ENCODE measurements at regions not wholly inside any gene's neighbourhood (a gene's known extent, or its start where the extent isn't known, plus 50 kb on each side); places are given as distances from the start of the nearest gene placed in this dataset.

DNA sequence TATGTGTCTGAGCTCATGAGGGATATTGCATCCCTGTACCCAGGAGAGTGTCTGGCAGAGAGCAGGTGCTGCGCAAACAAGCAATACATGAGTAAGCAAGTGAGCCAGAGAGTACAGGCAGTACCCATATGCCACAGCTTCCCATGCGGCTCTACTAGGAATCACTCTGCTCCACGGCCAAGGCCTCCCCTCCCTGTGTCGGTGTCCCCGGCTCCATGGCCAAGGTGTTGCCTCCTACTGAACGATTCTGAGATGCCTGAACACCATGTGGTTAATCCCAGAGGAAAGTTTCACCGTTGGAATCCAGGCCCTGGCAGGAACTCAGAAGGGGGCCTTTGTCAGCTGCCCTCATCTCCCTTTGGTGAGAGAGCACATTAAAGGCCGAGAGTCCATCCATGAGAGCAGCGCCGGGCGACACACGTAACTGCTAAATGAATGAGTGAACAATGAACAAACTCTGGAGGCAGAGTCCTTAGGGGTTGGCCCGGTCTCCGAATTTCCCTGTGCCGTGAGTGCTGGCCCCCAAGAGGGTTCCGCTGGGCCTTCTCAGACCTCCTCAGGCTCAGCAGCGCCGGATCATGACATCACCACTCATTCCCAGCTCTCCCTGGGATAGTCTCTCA is 136.0 kb upstream of the FAM20C start:
- no peak for DNase-seq (ENCODE audit: low read depth)

GRCh38 chr7:57071-57470 is 135.3 kb upstream of the FAM20C start:
- DNase-seq (ENCODE audit: low read depth): no peak

DNA sequence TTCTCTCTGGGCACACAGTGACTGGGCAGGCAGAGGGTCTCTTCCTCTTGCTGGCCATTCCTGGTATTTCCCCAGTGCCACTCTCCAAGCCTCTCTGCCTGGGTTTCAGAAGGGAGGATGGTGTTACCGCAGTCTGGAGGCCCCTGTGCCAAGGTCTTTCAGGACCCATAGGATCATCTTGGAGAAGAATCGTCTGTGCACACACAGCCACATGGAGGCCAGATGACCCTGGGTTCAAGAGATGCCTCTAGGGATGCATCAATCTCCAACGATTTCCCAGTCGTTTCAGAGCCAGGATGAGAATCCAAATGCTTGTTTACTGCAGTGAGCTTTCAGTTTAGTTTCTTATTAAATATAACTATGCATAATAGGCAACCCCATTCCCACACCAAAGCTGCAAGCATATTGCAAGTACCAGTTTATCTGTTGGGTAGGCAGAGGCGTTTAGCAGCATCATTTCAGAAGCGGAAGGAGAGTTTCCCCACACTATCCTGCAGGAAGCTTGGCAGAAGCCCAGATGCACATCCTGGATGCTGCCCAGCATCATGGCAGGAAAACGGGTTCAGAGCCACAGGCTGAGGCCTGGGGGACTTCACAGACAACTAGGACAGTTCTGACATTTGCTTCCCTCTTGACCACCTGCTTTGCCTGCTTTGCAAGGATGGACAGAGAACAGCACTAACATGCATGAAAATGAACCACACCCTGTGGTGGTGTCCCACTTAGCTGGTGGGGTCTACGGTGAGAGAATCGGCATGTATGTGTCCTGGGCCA is 134.7 kb upstream of the FAM20C start:
- no peak for DNase-seq (ENCODE audit: low read depth)

GRCh38 chr7:58316-58715 is 134.1 kb upstream of the FAM20C start:
- no peak for DNase-seq (ENCODE audit: low read depth)

- DNase-seq (ENCODE audit: low read depth): no peak
Observed at GRCh38 chr7:59079-60016, 133.0 kb upstream of the FAM20C start.

- DNase-seq (ENCODE audit: low read depth): no peak
Observed at GRCh38 chr7:60017-60675, 132.2 kb upstream of the FAM20C start.

GRCh38 chr7:60706-61105 is 131.7 kb upstream of the FAM20C start:
- DNase-seq (ENCODE audit: low read depth): no peak

DNA sequence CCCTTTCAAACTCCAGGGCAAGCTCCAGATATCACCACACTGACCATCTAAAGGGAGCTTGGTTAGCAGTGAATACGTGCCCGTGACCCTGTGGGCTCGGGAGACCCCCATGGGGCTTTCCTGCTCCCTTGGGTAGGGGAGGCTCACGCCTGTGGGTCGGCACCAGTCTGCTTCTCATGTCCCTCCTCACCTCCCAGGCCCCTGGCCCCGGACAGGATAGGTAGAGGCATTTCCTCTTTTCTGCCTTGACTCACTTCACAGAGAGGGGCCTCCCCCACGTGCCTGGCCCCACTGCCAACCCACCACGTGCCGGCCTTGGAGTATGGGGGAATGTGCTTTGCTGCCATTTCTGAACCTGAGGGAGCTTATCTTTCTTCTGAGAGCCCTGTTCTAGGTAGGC is 131.3 kb upstream of the FAM20C start:
- DNase-seq (ENCODE audit: low read depth): no peak

GRCh38 chr7:61576-62360 is 130.6 kb upstream of the FAM20C start:
- DNase-seq (ENCODE audit: low read depth): no peak

DNA sequence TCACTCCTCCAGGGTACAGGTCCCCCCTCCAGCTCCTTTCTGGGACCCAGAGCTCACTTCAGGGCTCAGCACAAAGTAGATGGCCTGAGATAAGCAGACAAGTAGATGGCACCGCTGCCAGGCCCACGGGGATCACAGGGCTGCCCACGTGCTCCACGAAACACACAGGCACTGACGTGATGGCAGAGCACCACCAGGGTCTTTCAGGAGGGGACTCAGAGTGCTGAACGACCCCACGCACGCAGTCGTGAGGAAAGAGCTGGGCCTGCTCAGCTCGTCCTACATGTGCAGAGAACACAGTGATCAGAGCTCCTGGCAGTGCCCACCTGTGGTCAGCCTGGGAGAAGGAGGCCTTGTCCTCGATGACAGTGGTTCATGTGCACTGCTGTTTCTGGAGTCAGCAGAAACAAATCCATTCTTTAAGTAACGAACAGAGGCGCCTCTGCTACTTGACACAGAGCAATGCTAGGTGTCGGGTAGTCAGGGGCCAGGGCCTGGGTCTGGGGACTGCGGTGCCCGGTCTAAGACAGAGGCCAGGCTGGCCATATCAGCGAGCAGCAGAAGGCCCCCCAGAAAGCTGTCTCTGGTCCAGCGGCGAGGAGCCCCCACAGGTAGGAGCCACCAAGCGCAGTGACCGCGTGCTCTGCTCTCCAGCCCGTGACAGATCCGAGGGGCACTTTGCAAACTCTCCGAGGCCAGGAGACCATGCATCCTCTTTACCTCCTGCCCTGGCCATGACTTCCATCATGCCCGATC is 129.8 kb upstream of the FAM20C start:
- no peak for DNase-seq (ENCODE audit: low read depth)

- no peak for DNase-seq (ENCODE audit: low read depth)
Observed at GRCh38 chr7:63117-63480, 129.3 kb upstream of the FAM20C start.

DNA sequence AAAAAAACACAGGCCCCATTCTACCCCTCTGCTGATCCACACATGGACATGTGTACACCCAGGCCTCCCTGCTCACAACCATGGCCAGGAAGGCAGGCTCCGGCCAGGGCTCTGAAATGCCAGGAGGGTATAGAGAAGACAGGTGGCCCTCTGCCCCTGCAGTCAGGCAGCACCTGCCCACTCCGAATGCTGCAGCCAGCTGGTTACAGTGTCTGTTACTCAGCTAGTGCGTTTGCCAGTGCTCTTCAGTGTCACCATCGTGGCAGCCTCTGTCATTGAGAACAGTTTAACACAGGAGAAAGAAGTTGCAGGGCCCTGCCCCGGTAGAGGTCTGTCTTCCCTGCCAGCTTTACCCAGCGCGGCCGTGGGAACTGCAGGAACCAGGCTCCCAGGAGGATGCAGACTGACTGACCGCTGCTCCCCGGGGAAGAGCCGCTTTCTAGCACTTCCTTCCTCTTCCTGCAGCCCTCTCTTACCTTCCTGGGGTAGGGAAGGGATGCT is 128.8 kb upstream of the FAM20C start:
- no peak for DNase-seq (ENCODE audit: low read depth)

GRCh38 chr7:64098-64915 is 128.1 kb upstream of the FAM20C start:
- DNase-seq (ENCODE audit: low read depth): peak; percentile 36

GRCh38 chr7:64916-65341 is 127.4 kb upstream of the FAM20C start:
- no peak for DNase-seq (ENCODE audit: low read depth)

- no peak for DNase-seq (ENCODE audit: low read depth)
Observed at GRCh38 chr7:65554-65953, 126.8 kb upstream of the FAM20C start.

DNA sequence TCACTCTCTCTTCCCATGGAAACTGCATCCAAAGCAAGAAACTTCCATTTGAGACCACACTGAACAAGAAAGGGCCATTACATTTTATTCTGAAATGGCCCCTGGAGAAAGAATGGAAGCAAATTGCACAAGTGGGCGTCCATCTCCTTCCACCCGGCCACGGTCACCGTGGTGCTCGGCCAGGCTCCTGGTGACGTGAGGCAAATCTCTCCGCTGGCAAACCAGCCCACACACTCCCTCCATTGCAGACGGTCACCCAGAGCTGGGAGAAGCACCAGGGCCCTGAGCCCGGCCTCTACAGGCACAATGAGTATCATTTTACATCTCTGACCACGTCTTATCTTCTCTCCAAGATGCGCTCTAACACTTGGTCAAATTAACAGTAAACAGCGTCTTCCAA is 126.1 kb upstream of the FAM20C start:
- no peak for DNase-seq (ENCODE audit: low read depth)

DNA sequence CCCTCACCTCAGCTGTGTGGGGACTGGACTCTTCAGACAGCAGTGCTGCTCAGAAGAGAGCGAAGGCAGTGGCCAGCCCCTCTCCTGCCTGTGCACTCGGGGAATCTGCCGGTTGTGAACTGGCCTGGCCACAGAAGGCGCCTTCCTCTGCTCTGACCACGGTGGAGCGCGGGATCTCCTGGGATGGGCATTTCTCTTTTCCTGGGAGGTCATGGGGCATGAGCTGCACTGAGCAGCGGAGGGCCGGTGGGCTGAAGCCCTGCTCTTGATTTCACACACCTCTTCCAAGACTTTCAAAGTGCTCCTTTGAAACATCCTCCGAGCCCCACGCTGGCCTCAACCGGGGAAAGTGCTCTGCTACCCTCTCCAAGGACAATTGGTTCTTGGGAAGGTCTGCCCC is 125.6 kb upstream of the FAM20C start:
- DNase-seq (ENCODE audit: low read depth): no peak

GRCh38 chr7:67661-68395 is 124.5 kb upstream of the FAM20C start:
- no peak for DNase-seq (ENCODE audit: low read depth)

- DNase-seq (ENCODE audit: low read depth): peak; percentile 31
Observed at GRCh38 chr7:68629-69028, 123.7 kb upstream of the FAM20C start.

All from HS-5 (cell line).